GM12864 (cell line): ENCODE measurements at regions not wholly inside any gene's neighbourhood (a gene's known extent, or its start where the extent isn't known, plus 50 kb on each side); places are given as distances from the start of the nearest gene placed in this dataset.

ENCODE experiments used
- DNase-seq: peaks from one replicate; pipeline ENCODE4 v3.0.0-alpha.2; 2011; ENCODE audit warnings: low read depth
- H3K4me3 ChIP-seq: 2 replicates; pipeline ENCODE4 v1.5.1; 2011; ENCODE audit warnings: mild to moderate bottlenecking, low read depth, low read length, control low read depth
- TF ChIP-seq, protein P1 (sequence below): IDR thresholded peaks from 2 replicates; pipeline ENCODE4 v1.5.1; 2011; ENCODE audit warnings: low read depth, mild to moderate bottlenecking, moderate library complexity, low read length, control low read depth, inconsistent platforms; ENCODE audit errors: missing control alignments

DNA sequence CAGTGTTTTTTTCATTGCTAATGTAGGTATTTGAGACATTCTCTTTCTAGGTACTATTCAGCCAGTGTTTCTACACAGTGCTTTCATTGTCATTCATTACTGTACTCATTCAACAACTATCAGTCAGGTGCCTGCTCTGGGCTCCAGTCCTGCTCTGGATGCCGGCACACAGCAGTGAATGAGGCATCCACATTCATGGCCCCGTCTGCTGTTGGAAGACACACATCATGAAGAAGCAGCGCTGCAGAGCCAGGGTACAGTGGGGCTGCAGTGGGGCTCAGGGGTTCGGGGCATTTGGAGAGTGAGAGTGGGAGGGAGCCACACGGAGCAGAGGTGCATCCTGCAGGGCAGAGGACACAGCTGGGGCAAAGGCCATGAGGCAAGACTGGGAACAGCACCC is 737.2 kb upstream of the RAB6C start:
- TF ChIP-seq, protein P1, sequence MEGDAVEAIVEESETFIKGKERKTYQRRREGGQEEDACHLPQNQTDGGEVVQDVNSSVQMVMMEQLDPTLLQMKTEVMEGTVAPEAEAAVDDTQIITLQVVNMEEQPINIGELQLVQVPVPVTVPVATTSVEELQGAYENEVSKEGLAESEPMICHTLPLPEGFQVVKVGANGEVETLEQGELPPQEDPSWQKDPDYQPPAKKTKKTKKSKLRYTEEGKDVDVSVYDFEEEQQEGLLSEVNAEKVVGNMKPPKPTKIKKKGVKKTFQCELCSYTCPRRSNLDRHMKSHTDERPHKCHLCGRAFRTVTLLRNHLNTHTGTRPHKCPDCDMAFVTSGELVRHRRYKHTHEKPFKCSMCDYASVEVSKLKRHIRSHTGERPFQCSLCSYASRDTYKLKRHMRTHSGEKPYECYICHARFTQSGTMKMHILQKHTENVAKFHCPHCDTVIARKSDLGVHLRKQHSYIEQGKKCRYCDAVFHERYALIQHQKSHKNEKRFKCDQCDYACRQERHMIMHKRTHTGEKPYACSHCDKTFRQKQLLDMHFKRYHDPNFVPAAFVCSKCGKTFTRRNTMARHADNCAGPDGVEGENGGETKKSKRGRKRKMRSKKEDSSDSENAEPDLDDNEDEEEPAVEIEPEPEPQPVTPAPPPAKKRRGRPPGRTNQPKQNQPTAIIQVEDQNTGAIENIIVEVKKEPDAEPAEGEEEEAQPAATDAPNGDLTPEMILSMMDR: no peak
- DNase-seq: no peak
- H3K4me3 ChIP-seq: no peak overlapping the region

DNA sequence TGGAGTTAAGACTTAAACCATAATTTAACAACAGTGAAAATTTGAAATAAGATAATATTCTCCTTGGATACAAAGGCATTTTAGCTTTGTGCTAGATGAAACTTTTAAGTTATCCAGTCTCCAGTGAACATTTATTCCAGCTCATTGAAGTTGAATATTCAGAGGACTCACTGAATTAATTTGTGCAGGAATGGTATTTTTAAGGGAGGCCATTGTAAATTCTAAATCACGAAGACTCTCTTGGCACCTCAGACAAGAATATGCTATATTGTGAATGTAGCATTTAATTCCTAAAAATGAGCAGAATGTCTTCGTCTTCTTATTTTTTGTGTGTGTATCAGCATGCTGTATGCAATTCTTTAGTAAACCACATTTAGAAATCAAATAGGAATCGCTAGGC is 731.7 kb upstream of the RAB6C start:
- H3K4me3 ChIP-seq: no peak overlapping the region
- no peak for DNase-seq
- TF ChIP-seq, protein P1: no peak

DNA sequence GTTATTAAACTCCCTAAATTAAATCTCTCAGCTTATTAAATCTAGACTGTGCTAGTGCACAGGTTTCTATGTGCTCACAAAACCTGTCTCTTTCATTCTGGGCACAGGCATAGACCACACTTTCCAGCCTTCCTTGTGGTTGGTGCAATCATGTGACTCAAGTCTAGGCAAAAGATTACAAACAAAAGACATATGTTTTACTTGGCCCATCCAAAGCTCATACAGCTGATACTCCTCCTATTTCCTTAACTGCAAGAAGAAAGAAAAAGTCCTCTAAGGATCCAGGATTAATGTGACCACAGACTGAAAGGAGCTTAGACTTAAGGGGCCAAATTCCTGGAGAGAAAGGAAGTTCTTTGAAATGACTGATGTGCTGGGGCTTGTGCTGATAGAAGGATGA is 731.3 kb upstream of the RAB6C start:
- no peak overlapping the region for H3K4me3 ChIP-seq
- no peak for DNase-seq
- TF ChIP-seq, protein P1: no peak

DNA sequence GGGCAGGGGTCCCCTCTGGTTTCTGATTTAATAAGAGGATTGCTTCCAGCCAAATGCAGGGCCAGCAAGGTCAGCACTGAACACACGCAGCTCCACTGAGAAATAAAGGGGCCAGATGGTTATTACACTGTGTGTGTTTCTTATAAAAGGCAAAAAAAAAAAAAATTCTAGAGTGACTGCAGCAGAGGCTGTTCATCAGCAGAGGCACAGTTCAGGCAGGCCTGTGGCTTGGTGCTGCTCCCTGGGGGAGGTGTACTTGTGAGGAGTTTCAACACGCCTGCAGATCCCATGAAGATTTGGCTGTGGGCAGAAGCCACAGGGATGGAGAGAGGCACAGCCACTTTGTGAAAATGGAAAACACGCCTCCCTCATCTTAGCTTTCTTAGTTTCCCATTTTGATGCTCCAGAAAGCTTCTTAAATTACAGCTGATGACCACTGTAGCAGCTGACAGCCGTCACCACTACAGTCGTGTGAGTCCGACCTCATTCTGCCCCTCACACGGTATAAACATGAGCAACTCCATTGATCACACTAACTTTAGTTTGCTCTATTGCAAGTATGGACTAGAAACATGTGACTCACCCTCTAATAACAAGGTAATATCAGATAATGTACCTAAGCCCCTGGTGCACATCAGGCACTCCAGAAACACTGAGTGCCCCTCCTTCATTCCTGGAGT is 726.5 kb upstream of the RAB6C start:
- TF ChIP-seq, protein P1: no peak
- no peak overlapping the region for H3K4me3 ChIP-seq
- DNase-seq: no peak

DNA sequence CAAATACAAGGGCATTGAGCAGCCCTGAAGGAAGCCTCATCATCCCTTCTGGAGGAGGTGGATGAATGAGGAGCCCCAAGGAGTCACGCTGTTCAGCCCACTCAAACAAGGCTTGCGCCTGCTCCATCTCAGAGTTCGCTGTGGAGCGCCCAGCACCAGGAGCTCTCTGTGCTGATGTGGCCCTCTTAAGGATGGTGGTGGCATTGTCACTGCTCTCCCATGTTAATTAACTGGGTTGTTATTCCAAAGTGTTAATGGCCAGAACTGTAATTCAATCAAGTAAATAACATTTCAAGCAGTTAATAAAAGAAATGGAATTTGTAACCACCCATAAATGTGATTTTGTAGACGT is 726.0 kb upstream of the RAB6C start:
- TF ChIP-seq, protein P1: peak; percentile 33

DNA sequence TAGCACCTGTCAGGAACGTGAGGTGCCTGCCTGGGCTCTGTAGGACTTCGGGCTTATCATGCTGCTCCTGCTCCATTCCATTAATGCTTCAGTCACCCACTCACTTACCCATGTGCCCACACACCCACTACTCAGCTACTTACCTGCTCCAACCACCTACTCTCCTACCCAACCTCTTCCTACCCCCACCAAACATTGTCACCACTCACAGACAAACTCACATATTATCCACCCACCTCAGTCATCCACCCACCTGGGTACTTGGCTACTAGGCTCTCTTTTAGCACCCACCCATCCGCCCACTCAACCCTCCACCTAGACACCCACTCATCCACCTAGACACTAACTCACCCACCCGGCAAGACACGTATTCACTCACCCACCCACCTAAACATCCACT is 724.7 kb upstream of the RAB6C start:
- no peak overlapping the region for H3K4me3 ChIP-seq
- TF ChIP-seq, protein P1: no peak
- DNase-seq: no peak

More for the DNA sequence above, 726.0 kb upstream of the RAB6C start:
- DNase-seq: no peak
- no peak overlapping the region for H3K4me3 ChIP-seq

DNA sequence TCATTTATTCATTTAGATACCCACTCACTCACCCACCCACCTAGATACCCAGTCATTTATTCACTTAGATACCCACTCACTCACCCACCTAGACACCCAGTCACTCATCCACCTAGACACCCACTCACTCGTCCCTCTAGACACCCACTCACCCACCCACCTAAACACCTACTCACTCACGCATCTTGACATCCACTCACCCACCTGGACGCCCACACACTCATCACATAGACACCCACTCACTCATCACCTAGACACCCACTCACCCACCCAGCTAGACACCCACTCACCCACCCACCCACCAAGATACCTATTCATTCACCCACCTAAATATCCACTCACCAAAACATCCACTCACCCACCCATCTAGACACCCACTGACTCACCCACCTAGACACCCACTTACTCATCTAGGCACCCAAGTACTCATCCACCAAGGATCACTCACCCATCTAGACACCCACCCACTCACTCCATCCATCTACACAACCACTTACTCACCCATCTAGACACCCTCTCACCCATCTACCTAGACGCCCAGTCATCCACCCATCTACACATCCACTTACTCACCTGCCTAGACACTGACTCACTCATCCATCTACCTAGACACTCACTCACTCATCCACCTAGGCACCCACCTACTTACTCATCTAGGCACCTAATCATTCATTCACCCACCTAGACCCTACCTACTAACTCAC is 723.7 kb upstream of the RAB6C start:
- DNase-seq: no peak
- TF ChIP-seq, protein P1: no peak
- no peak overlapping the region for H3K4me3 ChIP-seq
